Kidney (tissue), 13 donors: ENCODE measurements at regions not wholly inside any gene's neighbourhood (a gene's known extent, or its start where the extent isn't known, plus 50 kb on each side); places are given as distances from the start of the nearest gene placed in this dataset.

Experiments used
- DNase-seq, 5 donors: peaks; one replicate each; pipeline ENCODE4 v3.0.0-alpha.2; 2013 to 2020
- FAIRE-seq: peaks from 2 replicates; lab custom pipeline; 2012; peaks lifted over from hg19 to GRCh38; lab: Jason Lieb, UNC
- H3K27ac ChIP-seq, 2 donors: one replicate each; pipeline ENCODE4 v1.7.0; 2013; ENCODE audit warnings: low read depth in 2 of 2, low read length in 2 of 2, inconsistent platforms in 1 of 2
- H3K27me3 ChIP-seq: one replicate; pipeline ENCODE4 v1.7.1; 2013; ENCODE audit warnings: low read length, inconsistent platforms; ENCODE audit not compliant: control insufficient read depth, insufficient read depth
- H3K36me3 ChIP-seq, 3 donors: one replicate each; pipeline versions ENCODE4 v1.7.0 to v1.7.1; 2013; ENCODE audit warnings: low read length in 3 of 3, control low read depth in 1 of 3, inconsistent platforms in 1 of 3; ENCODE audit not compliant: insufficient read depth in 3 of 3, control insufficient read depth in 2 of 3
- H3K4me1 ChIP-seq, 3 donors: one replicate each; pipeline versions ENCODE4 v1.7.0 to v1.7.1; 2013; ENCODE audit warnings: low read length in 3 of 3, inconsistent platforms in 1 of 3, low read depth in 1 of 3; ENCODE audit not compliant: control insufficient read depth in 2 of 3, insufficient read depth in 2 of 3
- H3K4me3 ChIP-seq, 3 donors: one replicate each; pipeline versions ENCODE4 v1.7.0 to v1.8.1; 2013; ENCODE audit warnings: low read length in 3 of 3, control low read depth in 1 of 3, inconsistent platforms in 1 of 3
- H3K9ac ChIP-seq, 3 donors: one replicate each; pipeline versions ENCODE4 v1.7.0 to v1.7.1; 2013; ENCODE audit warnings: low read length in 3 of 3, control low read depth in 1 of 3, inconsistent platforms in 1 of 3
- H3K9me3 ChIP-seq, 3 donors: one replicate each; pipeline versions ENCODE4 v1.7.0 to v1.7.1; 2013; ENCODE audit warnings: low read length in 3 of 3, control low read depth in 1 of 3, inconsistent platforms in 1 of 3; ENCODE audit not compliant: control insufficient read depth in 2 of 3, insufficient read depth in 1 of 3
- CTCF ChIP-seq: IDR thresholded peaks from 3 replicates; pipeline ENCODE4 v1.5.1; 2012; ENCODE audit warnings: mild to moderate bottlenecking, moderate library complexity, borderline replicate concordance; ENCODE audit not compliant: insufficient read depth; ENCODE audit errors: extremely low read depth
- intact Hi-C: fragments of 100-400 bp; cut with DNase I; formaldehyde crosslinking; loops from one replicate; pipeline ENCODE4 v1.11.1; 2022
- donor health status: control.
- donor health status: control.
- donor health status: control.
- donor health status: control.
- donor health status: control.
- donor health status: DM: yes; HTN: yes; CAD: no.
- donor health status: Normal renal cell carcinoma (clear cell type).

DNA sequence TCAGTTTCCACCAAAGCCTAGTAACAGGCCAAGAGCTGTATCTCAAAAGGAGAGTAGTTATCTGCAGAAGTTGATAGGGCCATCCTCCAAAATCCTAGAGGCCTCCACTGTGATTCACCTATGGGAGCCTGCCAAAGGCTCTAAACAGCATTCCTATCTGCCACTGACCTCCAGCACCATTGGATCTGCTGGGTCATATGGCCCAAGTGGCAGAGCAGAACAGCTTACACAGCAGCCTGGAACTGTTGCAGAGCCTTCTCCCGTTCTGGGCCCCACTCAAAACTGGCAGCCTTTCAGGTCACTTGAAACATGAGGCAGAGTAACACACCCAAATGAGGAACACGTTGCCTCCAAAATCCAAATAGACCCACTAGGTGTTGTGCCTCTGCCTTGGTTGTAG lies 345.2 kb upstream of the RND3 start:
- DNase-seq (no peak), FAIRE-seq (no peak)
- intact Hi-C loops: no loop called here
- Histone ChIP-seq H3K27me3 (no peaks in the 10 kb centered on the region), H3K36me3 (no peaks in the 10 kb centered on the region), H3K9ac (no peak overlapping the region), H3K4me3 (no peak overlapping the region), H3K9me3 (no peaks in the 10 kb centered on the region), H3K27ac (no peak overlapping the region), H3K4me1 (no peaks in the 10 kb centered on the region)
- TF ChIP-seq CTCF: no peak

- Histone ChIP-seq H3K9me3 (no peaks in the 10 kb centered on the region), H3K27ac (no peak overlapping the region), H3K9ac (no peak overlapping the region), H3K36me3 (no peaks in the 10 kb centered on the region), H3K4me3 (no peak overlapping the region), H3K4me1 (no peaks in the 10 kb centered on the region), H3K27me3 (no peaks in the 10 kb centered on the region)
- FAIRE-seq (no peak), DNase-seq (no peak)
- no peak for TF ChIP-seq CTCF
- intact Hi-C loops: no loop called here
Measured at GRCh38 chr2:150824118-150824517, 336.7 kb upstream of the RND3 start.

DNA sequence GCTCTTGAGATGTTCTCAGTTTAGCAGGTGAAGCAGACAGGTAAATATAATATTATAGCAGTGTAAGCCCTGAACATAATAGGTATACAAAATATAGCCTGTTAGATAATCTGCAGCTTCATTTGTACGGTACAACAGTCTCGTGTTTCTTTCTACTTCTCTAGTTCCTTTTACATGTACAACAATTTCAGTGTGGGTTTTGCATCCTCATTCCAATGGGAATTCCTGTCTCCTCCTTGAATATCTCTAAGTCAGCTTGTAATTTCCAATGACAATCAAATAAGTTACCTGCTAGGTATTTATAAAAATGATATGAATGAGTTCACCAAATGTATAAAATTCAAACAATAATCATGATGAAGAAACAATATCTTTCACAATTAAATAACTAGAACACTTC lies 330.0 kb upstream of the RND3 start:
- Histone ChIP-seq H3K27me3 (no peaks in the 10 kb centered on the region), H3K4me3 (no peak overlapping the region), H3K36me3 (no peaks in the 10 kb centered on the region), H3K27ac (no peak overlapping the region), H3K9me3 (no peaks in the 10 kb centered on the region), H3K9ac (no peak overlapping the region), H3K4me1 (no peaks in the 10 kb centered on the region)
- intact Hi-C loops: no loop called here
- DNase-seq: no peak
- FAIRE-seq: no peak
- no peak for TF ChIP-seq CTCF

GRCh38 chr2:150812664-150813367 lies 325.3 kb upstream of the RND3 start:
- H3K9me3 ChIP-seq: no peaks in the 10 kb centered on the region
- intact Hi-C loops: no loop called here
- no peak overlapping the region for H3K9ac ChIP-seq
- H3K36me3 ChIP-seq: no peaks in the 10 kb centered on the region
- H3K4me3 ChIP-seq: no peak overlapping the region
- FAIRE-seq: no peak
- no peak for TF ChIP-seq CTCF
- no peak for DNase-seq
- H3K27ac ChIP-seq: no peak overlapping the region
- H3K27me3 ChIP-seq: no peaks in the 10 kb centered on the region
- peaks cover 0 to 2% (median 0%) of the 10 kb centered on the region in 3 donors for H3K4me1 ChIP-seq
